Breast epithelium (tissue), 3 donors: ENCODE measurements at regions not wholly inside any gene's neighbourhood (a gene's known extent, or its start where the extent isn't known, plus 50 kb on each side); places are given as distances from the start of the nearest gene placed in this dataset.

ENCODE experiments used
- POLR2AphosphoS5 ChIP-seq, 3 donors: sonication (generic); formaldehyde crosslinking; IDR thresholded peaks; one replicate each; pipeline ENCODE4 v1.6.1; 2017; ENCODE audit warnings: antibody characterized with exemption in 3 of 3
- TF ChIP-seq, protein P1 (sequence below), 3 donors: fragments of 450-650 bp; IDR thresholded peaks; one replicate each; pipeline ENCODE4 v1.5.1; 2016 to 2017; ENCODE audit warnings: antibody characterized with exemption in 3 of 3, mild to moderate bottlenecking in 3 of 3, moderate library complexity in 3 of 3

DNA sequence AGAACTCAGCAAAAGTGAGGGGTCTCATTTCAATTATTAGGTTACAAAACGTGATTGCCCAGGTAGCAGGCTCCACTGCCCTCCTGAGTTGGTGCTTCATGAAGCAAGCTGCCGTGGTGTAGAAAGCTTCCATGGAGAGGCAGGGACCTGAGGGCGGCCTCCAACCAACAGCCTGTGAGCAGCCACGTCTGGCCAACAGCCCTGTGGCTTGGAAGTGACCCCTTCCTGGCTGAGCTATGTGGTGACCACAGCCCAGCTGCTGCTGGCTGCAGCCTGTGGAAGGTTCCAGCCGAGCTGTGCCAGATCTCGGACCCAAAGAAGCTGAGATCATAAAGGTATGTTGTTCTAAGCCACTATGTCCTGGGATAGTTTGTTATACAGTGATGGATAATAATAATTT is 122.5 kb upstream of the KLF6 start:
- TF ChIP-seq, protein P1, sequence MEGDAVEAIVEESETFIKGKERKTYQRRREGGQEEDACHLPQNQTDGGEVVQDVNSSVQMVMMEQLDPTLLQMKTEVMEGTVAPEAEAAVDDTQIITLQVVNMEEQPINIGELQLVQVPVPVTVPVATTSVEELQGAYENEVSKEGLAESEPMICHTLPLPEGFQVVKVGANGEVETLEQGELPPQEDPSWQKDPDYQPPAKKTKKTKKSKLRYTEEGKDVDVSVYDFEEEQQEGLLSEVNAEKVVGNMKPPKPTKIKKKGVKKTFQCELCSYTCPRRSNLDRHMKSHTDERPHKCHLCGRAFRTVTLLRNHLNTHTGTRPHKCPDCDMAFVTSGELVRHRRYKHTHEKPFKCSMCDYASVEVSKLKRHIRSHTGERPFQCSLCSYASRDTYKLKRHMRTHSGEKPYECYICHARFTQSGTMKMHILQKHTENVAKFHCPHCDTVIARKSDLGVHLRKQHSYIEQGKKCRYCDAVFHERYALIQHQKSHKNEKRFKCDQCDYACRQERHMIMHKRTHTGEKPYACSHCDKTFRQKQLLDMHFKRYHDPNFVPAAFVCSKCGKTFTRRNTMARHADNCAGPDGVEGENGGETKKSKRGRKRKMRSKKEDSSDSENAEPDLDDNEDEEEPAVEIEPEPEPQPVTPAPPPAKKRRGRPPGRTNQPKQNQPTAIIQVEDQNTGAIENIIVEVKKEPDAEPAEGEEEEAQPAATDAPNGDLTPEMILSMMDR (IDR thresholded peaks at IDR 0.05): no peak
- peak in 1 of 3 donors; percentile 54 for TF ChIP-seq POLR2AphosphoS5 (IDR thresholded peaks at IDR 0.05)
